ENCODE measurements at regions not wholly inside any gene's neighbourhood (a gene's known extent, or its start where the extent isn't known, plus 50 kb on each side); places are given as distances from the start of the nearest gene placed in this dataset.

DNA sequence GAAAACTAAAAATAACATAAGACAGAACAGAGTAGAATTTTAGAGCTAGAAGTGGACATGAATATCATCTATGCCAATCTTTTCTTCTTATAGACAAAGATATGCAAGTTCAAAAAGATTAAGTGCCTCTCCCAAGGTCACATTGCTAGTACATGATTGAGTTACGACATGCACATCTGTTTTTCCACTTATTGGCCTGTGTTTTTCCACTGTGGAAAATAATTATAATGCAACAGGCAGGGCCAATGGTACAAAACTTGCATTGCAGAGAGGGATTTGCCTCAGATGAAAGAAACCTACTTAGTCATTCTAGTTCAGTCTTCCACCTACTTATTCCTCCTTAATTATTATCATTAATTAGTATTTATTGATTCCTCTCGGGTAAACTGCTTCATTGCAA is 407.8 kb upstream of the SGCD start:
- TF ChIP-seq, protein P1, sequence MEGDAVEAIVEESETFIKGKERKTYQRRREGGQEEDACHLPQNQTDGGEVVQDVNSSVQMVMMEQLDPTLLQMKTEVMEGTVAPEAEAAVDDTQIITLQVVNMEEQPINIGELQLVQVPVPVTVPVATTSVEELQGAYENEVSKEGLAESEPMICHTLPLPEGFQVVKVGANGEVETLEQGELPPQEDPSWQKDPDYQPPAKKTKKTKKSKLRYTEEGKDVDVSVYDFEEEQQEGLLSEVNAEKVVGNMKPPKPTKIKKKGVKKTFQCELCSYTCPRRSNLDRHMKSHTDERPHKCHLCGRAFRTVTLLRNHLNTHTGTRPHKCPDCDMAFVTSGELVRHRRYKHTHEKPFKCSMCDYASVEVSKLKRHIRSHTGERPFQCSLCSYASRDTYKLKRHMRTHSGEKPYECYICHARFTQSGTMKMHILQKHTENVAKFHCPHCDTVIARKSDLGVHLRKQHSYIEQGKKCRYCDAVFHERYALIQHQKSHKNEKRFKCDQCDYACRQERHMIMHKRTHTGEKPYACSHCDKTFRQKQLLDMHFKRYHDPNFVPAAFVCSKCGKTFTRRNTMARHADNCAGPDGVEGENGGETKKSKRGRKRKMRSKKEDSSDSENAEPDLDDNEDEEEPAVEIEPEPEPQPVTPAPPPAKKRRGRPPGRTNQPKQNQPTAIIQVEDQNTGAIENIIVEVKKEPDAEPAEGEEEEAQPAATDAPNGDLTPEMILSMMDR (IDR thresholded peaks at IDR 0.05) = no peak
- TF ChIP-seq POLR2A (IDR thresholded peaks at IDR 0.05) = no peak
- 35 to 56% (median 40%) methylated on average over 2 of the region's 2 CpGs for WGBS, 4 donors
- ATAC-seq (peak in 1 of 4 donors; percentile 31), DNase-seq (no peak)
- Histone ChIP-seq H3K27ac (peak overlapping the region in 2 of 12 donors; percentile 9 to 16), H3K4me3 (no peak overlapping the region), H3K4me1 (peaks cover 0 to 22% (median 10%) of the 10 kb centered on the region in 12 donors), H3K27me3 (no peaks in the 10 kb centered on the region), H3K9me3 (no peaks in the 10 kb centered on the region), H3K36me3 (no peaks in the 10 kb centered on the region)
- intact Hi-C loops (cut with DNase I) = no loop called here

DNA sequence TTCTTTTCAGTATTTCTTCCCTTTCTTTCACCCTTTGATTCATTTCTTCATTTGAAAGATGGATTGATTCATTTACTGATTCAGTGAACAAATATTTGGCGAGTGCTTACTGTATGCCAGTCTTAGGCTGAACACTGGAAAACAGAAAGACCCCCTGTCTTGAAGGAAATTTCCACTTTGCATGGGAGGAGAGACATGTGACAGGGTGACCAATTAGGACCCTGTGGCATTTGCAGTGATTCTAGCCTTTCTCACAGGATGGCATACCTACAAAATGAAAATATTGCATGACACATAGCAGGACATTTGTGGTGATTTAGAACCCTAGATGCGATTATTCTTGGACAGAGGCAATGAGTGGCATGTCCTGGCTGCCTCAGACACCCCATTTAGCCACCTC is 407.2 kb upstream of the SGCD start:
- Histone ChIP-seq H3K36me3 (no peaks in the 10 kb centered on the region), H3K4me3 (no peak overlapping the region), H3K4me1 (peaks cover 0 to 22% (median 10%) of the 10 kb centered on the region in 12 donors), H3K27ac (peak overlapping the region in 1 of 12 donors; percentile 3), H3K9me3 (no peaks in the 10 kb centered on the region), H3K27me3 (no peaks in the 10 kb centered on the region)
- WGBS, 4 donors = 91 to 94% (median 93%) methylated on average over 2 of the region's 2 CpGs
- intact Hi-C loops (cut with DNase I) = no loop called here
- TF ChIP-seq, protein P1 (IDR thresholded peaks at IDR 0.05) = no peak
- no peak for TF ChIP-seq POLR2A (IDR thresholded peaks at IDR 0.05)
- DNase-seq (no peak), ATAC-seq (no peak)

- no peaks in the 10 kb centered on the region for H3K27me3 ChIP-seq
- ATAC-seq (no peak), DNase-seq (no peak)
- peaks cover 0 to 5% (median 0%) of the 10 kb centered on the region in 12 donors for H3K9me3 ChIP-seq
- intact Hi-C loops (cut with DNase I) = no loop called here
- H3K36me3 ChIP-seq = no peaks in the 10 kb centered on the region
- H3K27ac ChIP-seq = no peak overlapping the region
- H3K4me1 ChIP-seq = peaks cover 0 to 22% (median 10%) of the 10 kb centered on the region in 12 donors
- no peak for TF ChIP-seq POLR2A (IDR thresholded peaks at IDR 0.05)
- TF ChIP-seq, protein P1 (IDR thresholded peaks at IDR 0.05) = no peak
- no peak overlapping the region for H3K4me3 ChIP-seq
- WGBS, 4 donors = 80 to 86% (median 85%) methylated on average over 3 of the region's 3 CpGs
Observed at GRCh38 chr5:155921621-155922020, 405.3 kb upstream of the SGCD start.

DNA sequence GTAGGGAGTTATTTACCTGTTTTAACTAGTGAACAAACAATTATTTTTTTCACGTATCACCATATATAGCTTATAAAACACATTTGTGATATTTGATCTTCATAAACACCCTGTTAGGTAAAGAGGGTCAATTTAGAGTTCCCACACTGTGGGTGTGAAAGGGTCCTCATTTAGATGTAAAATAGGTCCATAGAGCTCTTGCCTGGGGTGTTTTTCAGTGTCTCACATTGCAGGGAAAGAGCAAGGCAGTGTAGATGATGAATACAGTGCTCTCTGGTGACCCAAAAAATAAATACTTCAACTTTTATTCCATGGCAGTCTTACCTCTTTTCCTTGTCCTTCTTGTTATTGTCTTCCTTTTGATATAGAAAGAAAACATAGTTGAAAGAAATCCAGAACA is 403.2 kb upstream of the SGCD start:
- peaks cover 0 to 5% (median 0%) of the 10 kb centered on the region in 12 donors for H3K9me3 ChIP-seq
- peaks cover 0 to 17% (median 7%) of the 10 kb centered on the region in 12 donors for H3K4me1 ChIP-seq
- TF ChIP-seq, protein P1 (IDR thresholded peaks at IDR 0.05) = no peak
- TF ChIP-seq POLR2A (IDR thresholded peaks at IDR 0.05) = no peak
- 90 to 98% (median 92%) methylated on average over 1 of the region's 1 CpG for WGBS, 4 donors
- ATAC-seq (no peak), DNase-seq (no peak)
- no peak overlapping the region for H3K27ac ChIP-seq
- H3K27me3 ChIP-seq = no peaks in the 10 kb centered on the region
- intact Hi-C loops (cut with DNase I) = no loop called here
- no peak overlapping the region for H3K4me3 ChIP-seq
- H3K36me3 ChIP-seq = no peaks in the 10 kb centered on the region
